Endothelial cell of umbilical vein (primary cell): ENCODE measurements at regions not wholly inside any gene's neighbourhood (a gene's known extent, or its start where the extent isn't known, plus 50 kb on each side); places are given as distances from the start of the nearest gene placed in this dataset.

Experiments used
- BruUV-seq: library from RNA; stranded (reverse); fragments of 400-500 nt; replicated peaks from 2 replicates; lab custom pipeline; 2021; lab: Mats Ljungman, UMichigan
- CTCF ChIA-PET: fragments of 300-600, 350-600 bp; sonication (Branson Sonifier 250); formaldehyde crosslinking; loops from one replicate; lab custom pipeline; 2021; ENCODE audit warnings: antibody characterized with exemption, inconsistent platforms; lab: Charles Lee
- POLR2A ChIA-PET: fragments of 300-600, 350-600 bp; sonication (Branson Sonifier 250); formaldehyde crosslinking; loops from one replicate; lab custom pipeline; 2021; ENCODE audit warnings: antibody characterized with exemption, inconsistent platforms; lab: Charles Lee
- DNase-seq: peaks from one replicate; pipeline ENCODE4 v3.0.0-alpha.2; 2011; ENCODE audit warnings: low read depth, low spot score
- FAIRE-seq: peaks from 2 replicates; lab custom pipeline; 2011; peaks lifted over from hg19 to GRCh38; lab: Jason Lieb, UNC
- H2AFZ ChIP-seq: 2 replicates; pipeline ENCODE4 v1.6.0; 2012; ENCODE audit warnings: low read depth, low read length, control low read depth, inconsistent platforms
- H3K27ac ChIP-seq: 2 replicates; pipeline ENCODE4 v1.5.1; 2011; ENCODE audit warnings: low read depth, mild to moderate bottlenecking, control low read depth, low read length, moderate library complexity; ENCODE audit not compliant: insufficient read depth
- H3K27me3 ChIP-seq, 2 experiments: 2 replicates each; pipeline versions ENCODE4 v1.6.0 to v1.6.1; 2011; ENCODE audit warnings: low read length in 2 of 2, mixed read lengths in 1 of 2; ENCODE audit not compliant: control insufficient read depth in 2 of 2, insufficient read depth in 2 of 2
- H3K36me3 ChIP-seq, 2 experiments: 2 replicates in 1 of 2; 3 replicates in 1 of 2; pipeline ENCODE4 v1.5.1; 2011; ENCODE audit warnings: low read length in 2 of 2, mild to moderate bottlenecking in 1 of 2, moderate library complexity in 1 of 2; ENCODE audit not compliant: control insufficient read depth in 2 of 2, insufficient read depth in 2 of 2; ENCODE audit errors: extremely low read depth in 1 of 2
- H3K4me1 ChIP-seq: 3 replicates; pipeline ENCODE4 v1.5.1; 2011; ENCODE audit warnings: mild to moderate bottlenecking, low read length; ENCODE audit not compliant: control insufficient read depth, insufficient read depth; ENCODE audit errors: extremely low read depth
- H3K4me2 ChIP-seq: 2 replicates; pipeline ENCODE4 v1.6.1; 2011; ENCODE audit warnings: low read length, control low read depth, mixed read lengths; ENCODE audit not compliant: insufficient read depth
- H3K4me3 ChIP-seq, 3 experiments: fragments of 200-600 bp in 1 of 3; sonication (generic), shearing (Covaris generic) in 1 of 3; replicated peaks in 1 of 3; 2 replicates each; pipeline ENCODE4 v1.5.1; 2011 to 2016; ENCODE audit warnings: control low read depth in 3 of 3, low read length in 3 of 3, mild to moderate bottlenecking in 2 of 3, inconsistent platforms in 1 of 3, low read depth in 1 of 3, moderate library complexity in 1 of 3; ENCODE audit not compliant: insufficient read depth in 1 of 3
- H3K79me2 ChIP-seq: 2 replicates; pipeline ENCODE4 v1.6.0; 2012; ENCODE audit warnings: low read length, inconsistent platforms; ENCODE audit not compliant: control insufficient read depth, insufficient read depth
- H3K9ac ChIP-seq: replicated peaks from 2 replicates; pipeline ENCODE3; 2011; ENCODE audit warnings: low read length, control low read depth; ENCODE audit not compliant: insufficient read depth; ENCODE audit errors: extremely low read depth
- H3K9me1 ChIP-seq: replicated peaks from 3 replicates; pipeline ENCODE4 v1.6.0; 2011; ENCODE audit warnings: mild to moderate bottlenecking, low read length; ENCODE audit not compliant: control insufficient read depth, insufficient read depth; ENCODE audit errors: extremely low read depth
- H3K9me3 ChIP-seq: replicated peaks from 2 replicates; pipeline ENCODE4 v1.5.1; 2012; ENCODE audit warnings: low read length, inconsistent platforms; ENCODE audit not compliant: control insufficient read depth, insufficient read depth
- H4K20me1 ChIP-seq: replicated peaks from 2 replicates; pipeline ENCODE3; 2011; ENCODE audit warnings: mild to moderate bottlenecking, low read length; ENCODE audit not compliant: control insufficient read depth, insufficient read depth; ENCODE audit errors: extremely low read depth
- CTCF ChIP-seq, 2 donors: IDR thresholded peaks; 1 replicate in 1 of 2; 2 replicates in 1 of 2; pipeline ENCODE4 v1.5.1; 2011; ENCODE audit warnings: low read length in 2 of 2, mild to moderate bottlenecking in 2 of 2, moderate library complexity in 2 of 2, control low read depth in 1 of 2, inconsistent platforms in 1 of 2, low read depth in 1 of 2; ENCODE audit not compliant: insufficient read depth in 1 of 2; ENCODE audit errors: extremely low read depth in 1 of 2
- EZH2 ChIP-seq: IDR thresholded peaks from 2 replicates; pipeline ENCODE4 v1.6.1; 2012; ENCODE audit warnings: borderline replicate concordance, low read depth, mild to moderate bottlenecking, moderate library complexity, low read length, inconsistent platforms; ENCODE audit not compliant: severe bottlenecking
- FOS ChIP-seq: IDR thresholded peaks from 2 replicates; pipeline ENCODE4 v1.6.1; 2011; ENCODE audit warnings: mild to moderate bottlenecking, low read length, moderate library complexity, borderline replicate concordance; ENCODE audit not compliant: insufficient read depth
- GATA2 ChIP-seq: IDR thresholded peaks from 2 replicates; pipeline ENCODE4 v1.7.0; 2011; ENCODE audit warnings: low read depth, mild to moderate bottlenecking, moderate library complexity, mixed read lengths, low read length; ENCODE audit not compliant: insufficient read length, insufficient read depth
- JUN ChIP-seq: IDR thresholded peaks from 2 replicates; pipeline ENCODE4 v1.6.1; 2011; ENCODE audit warnings: borderline replicate concordance, low read depth; ENCODE audit not compliant: insufficient read length, insufficient read depth
- MAX ChIP-seq: IDR thresholded peaks from 2 replicates; pipeline ENCODE4 v1.6.1; 2011; ENCODE audit not compliant: insufficient read depth, insufficient read length
- MYC ChIP-seq: IDR thresholded peaks from one replicate; pipeline ENCODE4 v1.6.1; 2011; ENCODE audit warnings: mild to moderate bottlenecking, low read depth, low read length
- POLR2A ChIP-seq: IDR thresholded peaks from 2 replicates; pipeline ENCODE4 v1.6.1; 2012; ENCODE audit warnings: low read depth, mild to moderate bottlenecking, control low read depth, low read length
- POLR2AphosphoS5 ChIP-seq: IDR thresholded peaks from 2 replicates; pipeline ENCODE4 v1.6.1; 2012; ENCODE audit warnings: low read depth, mild to moderate bottlenecking, control low read depth, low read length, moderate library complexity; ENCODE audit not compliant: insufficient read depth
- dilution Hi-C: fragments of 300-500 bp; cut with MboI; formaldehyde crosslinking; loops from one replicate; pipeline ENCODE4 v1.15.0; 2019; ENCODE audit warnings: low sequenced_read_pairs; ENCODE audit not compliant: extremely low pct_ligation_motif_present
- intact Hi-C: fragments of 100-400 bp; cut with micrococcal nuclease; formaldehyde crosslinking; loops from one replicate; pipeline ENCODE4 v1.10.0; 2022

- intact Hi-C loops (no loop called here), dilution Hi-C loops (no loop called here)
- Histone ChIP-seq H3K4me2 (no peak overlapping the region), H3K4me1 (no peaks in the 10 kb centered on the region), H3K36me3 (no peaks in the 10 kb centered on the region), H3K9ac (no peak overlapping the region), H3K9me3 (no peaks in the 10 kb centered on the region), H3K27me3 (no peaks in the 10 kb centered on the region), H3K4me3 (no peak overlapping the region), H3K9me1 (no peaks in the 10 kb centered on the region), H4K20me1 (no peaks in the 10 kb centered on the region), H3K27ac (no peak overlapping the region), H3K79me2 (no peaks in the 10 kb centered on the region), H2AFZ (no peak overlapping the region)
- POLR2A ChIA-PET: no interaction called here
- BruUV-seq: no TSS peak
- CTCF ChIA-PET: no interaction called here
- FAIRE-seq: no peak
- TF ChIP-seq EZH2 (no peak), POLR2A (no peak), CTCF (IDR thresholded peaks at IDR 0.05; ENCODE audit: extremely low read depth in 1 of 2, insufficient read depth in 1 of 2, low read depth in 1 of 2, low read length in 2 of 2) (no peak), JUN (no peak), POLR2AphosphoS5 (no peak), MAX (no peak), GATA2 (no peak), FOS (no peak), MYC (no peak)
- DNase-seq: no peak
These were observed 351.9 kb downstream of the CXCL12 start for GRCh38 chr10:44033008-44033407.
